HG03095 (cell line): ENCODE measurements at regions not wholly inside any gene's neighbourhood (a gene's known extent, or its start where the extent isn't known, plus 50 kb on each side); places are given as distances from the start of the nearest gene placed in this dataset.
"Not testable (repeated sequence)": the region's sequence is repeated elsewhere in the genome, so short reads cannot be mapped to it uniquely, and the experiment has no call there.

ENCODE experiments used
- ATAC-seq: cut with Tn5 transposase; IDR thresholded peaks from one replicate; pipeline ENCODE4 v1.9.1; 2021; ENCODE audit warnings: moderate library complexity; ENCODE audit not compliant: unreplicated experiment

DNA sequence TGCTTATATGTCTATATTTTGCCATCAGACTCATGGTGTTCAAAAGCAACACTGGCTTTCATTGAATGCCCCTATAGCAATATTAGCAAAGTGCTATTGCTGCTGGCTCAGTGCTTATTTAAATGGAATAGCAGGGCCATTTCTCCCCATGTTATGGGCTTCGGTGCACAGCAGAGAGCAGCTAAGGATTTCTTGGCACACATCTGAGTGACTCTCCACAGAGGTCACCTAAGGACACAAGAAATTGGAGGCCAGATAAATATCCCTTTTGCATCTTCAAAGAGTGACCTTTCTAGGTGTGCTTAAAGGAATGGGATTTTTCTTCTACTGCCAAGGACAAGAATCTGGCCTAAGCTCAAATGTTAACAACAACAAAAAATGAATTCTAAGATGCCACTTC lies 751.8 kb downstream of the CDH11 start:
- ATAC-seq = no peak

DNA sequence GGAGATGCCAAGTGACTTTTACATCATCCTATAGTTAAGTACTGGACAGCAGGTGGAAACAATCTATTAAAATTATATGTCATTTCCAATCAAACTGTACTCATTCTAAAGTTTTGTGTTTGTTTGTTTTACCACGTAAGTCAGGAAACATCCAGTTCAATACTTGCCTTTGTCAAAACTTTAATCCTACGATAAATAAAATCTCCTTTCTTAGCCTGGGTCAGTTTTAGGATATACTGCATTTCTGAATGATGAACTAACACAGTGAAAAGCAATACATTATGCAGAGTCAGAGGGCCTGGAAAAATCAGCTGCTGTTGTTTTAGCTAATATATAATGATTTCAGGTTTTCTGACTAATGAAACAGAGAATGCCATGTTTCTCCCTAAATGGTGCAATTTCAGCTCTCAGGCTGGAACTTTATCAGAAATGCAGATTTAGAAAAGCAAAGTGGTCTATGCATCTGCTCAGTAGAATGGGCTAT lies 756.4 kb downstream of the CDH11 start:
- ATAC-seq = no peak

DNA sequence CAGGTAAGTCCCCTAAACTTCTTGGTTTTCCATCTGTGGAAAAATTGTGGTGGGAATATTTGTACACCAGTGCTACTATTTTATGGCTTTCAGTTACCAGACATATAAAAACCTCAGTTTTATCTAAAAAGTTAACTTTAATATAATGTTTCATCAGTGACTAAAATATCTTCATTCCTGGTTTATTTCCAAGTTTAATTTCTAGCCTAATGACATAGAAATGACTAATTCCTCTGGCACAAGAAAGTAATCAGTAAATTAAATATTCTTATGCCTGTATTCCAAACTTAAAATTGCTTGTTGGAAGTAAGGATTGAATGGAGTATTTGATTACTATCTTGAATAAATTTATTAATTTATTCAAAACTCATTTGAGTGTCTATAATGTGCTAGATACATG lies 757.0 kb downstream of the CDH11 start:
- no peak for ATAC-seq

DNA sequence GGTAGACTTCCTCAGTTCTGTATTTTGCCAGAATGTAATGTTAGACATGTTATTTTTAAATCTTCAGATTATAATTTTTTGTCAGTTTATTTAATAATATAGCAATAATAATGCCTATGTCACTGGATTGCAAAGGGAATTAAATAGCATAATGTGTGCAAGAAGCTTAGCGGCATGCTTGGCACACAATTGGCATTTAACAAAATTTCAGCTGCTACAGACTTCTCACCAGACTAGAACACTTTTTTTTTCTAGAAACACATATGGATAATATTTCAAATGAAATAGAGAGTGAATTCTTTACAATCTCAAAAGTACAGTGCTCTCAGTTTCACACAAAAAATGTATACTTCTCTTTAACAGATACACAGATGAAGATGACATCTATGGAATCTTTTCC lies 757.4 kb downstream of the CDH11 start:
- ATAC-seq = no peak

DNA sequence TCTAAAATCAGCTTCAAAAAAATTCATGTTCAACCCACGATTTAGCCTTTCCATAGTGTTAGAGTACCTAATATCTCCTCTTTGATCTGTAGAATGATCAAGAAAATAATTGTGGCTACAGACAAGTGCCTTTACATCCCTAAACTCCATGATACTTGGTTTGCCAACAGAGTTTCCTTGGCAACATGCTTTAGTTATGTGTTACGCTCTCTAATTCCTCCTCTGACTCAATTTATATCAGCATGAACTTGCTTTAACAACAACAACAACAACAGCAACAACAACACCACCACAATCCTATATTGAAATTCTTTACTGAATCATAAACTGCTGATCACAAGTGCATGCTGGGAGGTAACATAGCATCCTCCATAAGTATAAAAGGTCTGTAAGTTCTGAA lies 757.8 kb downstream of the CDH11 start:
- no peak for ATAC-seq

DNA sequence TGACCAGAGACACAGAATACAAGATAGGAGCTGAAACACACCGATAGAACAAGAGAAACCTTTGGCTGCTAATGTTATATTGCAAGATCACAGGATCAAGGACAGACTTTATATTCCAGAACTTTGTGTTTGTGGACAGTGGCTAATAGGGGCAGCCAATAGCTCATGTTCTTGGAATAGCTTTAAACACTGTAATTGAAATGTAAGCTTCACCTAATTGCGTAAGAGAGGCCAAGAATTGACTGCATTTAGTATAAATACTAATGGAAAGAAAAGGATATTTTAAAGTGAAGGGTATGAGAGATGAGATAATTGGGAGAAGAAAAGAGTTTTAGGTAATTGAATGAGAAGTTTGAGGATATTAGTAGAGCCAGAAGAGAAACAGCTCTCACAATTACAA lies 758.8 kb downstream of the CDH11 start:
- no peak for ATAC-seq

DNA sequence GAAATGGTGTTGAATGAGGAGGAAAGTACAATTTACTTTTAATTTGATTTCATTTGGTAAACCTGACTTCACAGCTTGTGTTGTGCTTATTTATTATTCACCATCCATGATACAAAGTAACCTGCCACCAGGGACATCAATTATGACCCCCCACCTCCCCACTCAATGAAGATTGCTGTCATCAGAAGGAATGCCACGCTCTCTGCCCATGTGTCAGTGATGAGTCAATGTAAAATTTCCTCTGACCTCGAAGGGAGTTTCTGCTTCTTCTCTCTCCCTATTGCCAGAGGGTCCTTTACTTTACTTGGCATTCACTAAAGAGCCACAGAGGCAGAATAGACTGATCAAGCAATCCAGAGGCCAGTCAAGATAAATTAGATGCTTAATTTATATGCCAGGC lies 759.7 kb downstream of the CDH11 start:
- ATAC-seq = no peak

DNA sequence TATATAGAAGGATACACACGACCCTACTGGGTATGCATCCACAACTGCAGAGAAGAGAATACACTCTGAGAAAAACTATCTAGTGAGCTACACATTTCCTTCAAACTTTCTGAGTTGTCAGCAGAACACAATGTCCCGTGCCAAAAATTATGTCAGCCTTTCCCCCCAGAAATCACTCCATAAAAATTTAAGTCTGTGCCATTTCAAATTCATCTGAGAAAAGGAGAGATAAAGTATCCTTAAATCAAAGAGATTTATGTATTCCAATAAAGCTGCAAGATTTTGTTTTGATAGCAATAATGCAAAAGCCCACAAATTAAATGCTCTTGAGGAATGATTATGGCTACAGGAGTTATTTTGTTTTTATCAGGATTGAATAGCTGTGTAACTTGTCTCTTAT lies 760.1 kb downstream of the CDH11 start:
- ATAC-seq = no peak

DNA sequence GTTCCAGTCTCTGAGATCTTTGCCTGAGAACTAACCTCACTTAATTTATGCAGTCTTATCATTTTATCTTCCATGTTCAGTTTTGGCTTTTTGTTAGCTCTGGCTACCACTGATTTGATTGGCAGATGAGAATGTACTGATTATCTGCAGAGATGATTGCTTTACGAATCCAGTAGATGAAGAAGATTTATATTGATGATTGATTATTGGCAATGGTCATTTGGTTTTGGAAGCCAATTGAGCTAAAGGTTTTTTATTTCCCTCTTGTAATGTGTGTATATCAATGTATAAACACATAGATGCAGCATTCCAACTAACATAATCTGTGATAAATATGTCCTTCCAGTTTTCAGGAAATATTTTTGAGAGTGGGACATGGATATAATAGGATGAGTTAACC lies 763.6 kb downstream of the CDH11 start:
- no peak for ATAC-seq

DNA sequence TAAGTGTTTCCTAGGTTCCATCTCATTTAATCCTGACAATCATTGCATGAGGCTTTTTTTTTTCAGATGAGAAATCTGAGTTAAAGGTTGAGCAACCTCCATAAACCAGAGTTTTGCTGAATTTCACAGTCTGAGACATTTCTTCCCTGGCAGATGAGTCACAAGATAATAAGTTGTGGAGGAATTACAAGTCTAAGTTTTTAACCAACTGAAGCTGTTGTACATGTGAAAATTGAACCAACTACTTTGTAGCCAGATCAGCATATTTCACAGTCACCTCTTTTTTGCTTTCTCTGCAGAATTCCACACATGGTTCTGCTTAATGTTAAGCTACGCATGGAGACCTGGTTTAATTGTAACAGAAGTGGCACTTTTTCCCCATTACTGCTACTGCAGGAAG lies 765.6 kb downstream of the CDH11 start:
- ATAC-seq = no peak

DNA sequence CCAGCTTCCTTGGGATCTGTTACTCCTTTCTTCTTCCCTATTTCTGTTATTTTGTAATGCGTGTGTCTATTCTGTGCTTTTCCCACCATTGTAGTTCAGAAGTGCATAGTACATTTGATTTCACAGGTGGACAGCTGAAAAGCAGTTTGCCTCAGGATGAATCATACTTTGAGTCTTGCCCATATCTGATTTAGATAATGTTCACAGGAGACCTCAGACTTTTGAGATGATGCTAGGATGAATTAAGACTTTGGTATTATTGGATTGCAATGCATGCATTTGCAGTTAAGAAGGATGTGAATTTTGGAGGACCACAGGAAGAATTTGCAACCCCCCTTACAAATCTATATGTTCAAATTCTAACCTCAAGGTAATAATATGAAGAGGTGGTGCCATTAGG lies 769.6 kb downstream of the CDH11 start:
- ATAC-seq = no peak

DNA sequence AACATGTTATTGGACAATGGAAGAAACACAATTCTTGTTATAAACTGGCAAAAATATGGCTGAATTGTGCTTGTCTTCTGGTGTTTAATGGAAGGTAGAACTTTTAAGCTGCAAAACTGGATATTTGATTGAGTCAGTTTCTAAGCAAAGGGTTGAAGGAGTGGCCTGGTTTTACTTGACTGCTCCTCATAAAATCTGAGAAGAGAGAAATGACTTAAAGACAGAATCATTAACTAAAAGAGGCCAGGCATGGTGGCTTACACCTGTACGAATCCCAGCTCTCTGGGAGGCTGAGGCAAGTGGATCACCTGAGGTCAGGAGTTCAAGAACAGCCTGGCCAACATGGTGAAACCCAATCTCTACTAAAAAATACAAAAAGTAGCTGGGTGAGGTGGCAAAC lies 770.7 kb downstream of the CDH11 start:
- ATAC-seq = no peak

DNA sequence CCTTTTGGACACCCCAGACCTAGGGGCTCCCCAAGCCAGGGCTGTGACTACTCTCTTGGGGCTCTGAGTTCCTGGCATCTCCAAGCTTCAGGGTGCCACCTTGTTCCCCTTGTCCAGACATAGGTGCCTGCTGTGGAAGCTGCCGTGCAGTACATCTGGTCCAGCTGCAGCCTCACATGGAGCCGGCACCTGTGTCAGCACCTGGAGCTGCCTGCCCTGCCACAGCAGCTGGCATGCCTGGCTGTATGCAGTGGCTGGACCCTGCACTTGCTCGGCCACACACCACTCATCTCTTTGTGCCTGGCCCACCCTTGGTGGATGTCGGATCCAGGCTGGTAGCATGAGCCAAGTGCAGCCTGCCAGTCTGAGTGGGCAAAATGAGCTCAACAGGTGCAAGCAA lies 775.8 kb downstream of the CDH11 start:
- ATAC-seq = no peak

DNA sequence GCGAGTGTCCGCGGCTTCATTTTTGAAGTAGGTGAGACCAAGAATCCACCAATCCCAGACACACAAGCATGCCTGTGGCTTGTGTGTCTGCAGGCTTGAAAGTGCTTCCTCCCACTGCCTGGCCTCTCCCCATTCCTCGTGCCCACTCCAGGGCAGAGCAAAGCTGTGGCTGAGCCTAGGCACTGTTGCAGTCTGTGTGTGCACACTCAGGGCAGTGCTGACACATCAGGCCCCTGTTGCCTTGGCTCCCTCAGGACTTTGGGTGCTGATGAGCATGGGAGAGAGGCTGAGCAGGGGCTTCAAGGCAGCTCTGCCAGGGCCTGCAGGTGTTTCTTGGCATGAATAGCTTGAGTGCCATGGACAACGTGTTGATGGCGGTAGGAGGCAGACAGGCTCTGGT lies 776.7 kb downstream of the CDH11 start:
- no peak for ATAC-seq

DNA sequence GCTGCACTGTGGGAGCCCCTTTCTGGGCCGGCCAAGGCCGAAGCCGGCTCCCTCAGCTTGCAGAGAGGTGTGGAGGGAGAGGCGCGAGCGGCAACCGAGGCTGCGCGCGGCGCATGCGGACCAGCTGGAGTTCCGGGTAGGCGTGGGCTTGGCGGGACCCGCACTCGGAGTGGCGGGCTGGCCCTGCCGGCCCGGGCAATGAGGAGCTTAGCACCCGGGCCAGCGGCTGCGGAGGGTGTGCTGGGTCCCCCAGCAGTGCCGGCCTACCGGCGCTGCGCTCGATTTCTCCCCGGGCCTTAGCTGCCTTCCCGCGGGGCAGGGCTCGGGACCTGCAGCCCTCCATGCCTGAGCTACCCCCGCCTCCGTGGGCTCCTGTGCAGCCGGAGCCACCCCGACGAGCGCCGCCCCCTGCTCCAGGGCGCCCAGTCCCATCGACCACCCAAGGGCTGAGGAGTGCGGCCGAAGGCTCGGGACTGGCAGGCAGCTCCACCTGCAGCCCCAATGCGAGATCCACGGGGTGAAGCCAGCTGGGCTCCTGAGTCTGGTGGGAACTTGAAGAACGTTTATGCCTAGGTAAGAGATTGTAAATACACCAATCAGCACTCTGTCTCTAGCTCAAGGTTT lies 777.9 kb downstream of the CDH11 start:
- ATAC-seq = not testable (repeated sequence)

DNA sequence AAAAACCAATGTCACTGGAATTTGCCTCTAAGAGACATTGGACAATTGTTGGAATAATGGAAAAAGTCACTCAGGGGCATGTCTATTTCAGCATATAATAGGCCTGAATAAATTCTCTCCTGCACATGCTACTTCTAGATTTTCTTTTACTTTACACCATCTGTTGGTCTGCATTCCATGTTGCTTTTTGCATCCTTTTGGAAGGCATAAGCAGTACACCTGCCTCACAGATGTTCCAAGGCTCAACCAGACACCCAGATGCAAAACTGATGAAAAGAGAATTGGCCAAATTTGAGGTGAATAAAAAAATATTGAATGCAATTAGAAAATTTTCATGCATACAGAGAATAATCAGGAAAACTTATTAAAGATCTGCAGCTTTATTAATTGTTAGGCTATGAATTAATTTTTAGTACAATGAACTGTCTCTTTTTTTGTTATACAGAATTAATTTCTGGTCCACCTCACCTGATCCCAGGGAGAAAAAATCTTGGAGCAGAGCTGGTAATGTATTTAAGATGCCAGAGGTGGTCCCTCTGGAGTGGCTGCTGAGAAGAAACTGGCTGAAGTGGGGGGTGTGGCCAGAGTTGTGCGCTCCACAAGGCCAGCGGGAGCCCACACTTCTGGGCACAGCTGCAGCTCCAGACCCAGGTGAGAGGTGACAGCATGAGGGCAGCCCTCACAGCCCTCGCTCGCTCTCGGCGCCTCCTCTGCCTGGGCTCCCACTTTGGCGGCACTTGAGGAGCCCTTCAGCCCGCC lies 778.6 kb downstream of the CDH11 start:
- no peak for ATAC-seq

DNA sequence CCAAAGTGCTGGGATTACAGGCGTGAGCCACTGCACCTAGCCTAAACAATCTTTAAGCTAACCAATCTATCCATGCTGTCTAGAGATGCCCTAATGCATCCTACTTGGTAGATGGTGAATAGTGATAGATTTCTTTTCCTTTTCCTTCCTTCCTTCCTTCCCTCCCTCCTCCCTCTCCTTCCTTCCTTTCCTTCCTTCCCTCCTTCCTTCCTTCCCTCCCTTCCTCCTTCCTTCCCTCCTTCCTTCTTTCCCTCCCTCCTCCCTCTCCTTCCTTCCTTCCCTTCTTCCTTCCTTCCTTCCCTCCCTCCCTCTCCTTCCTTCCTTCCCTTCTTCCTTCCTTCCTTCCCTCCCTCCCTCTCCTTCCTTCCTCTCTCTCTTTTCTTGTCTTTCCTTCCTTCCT lies 780.5 kb downstream of the CDH11 start:
- not testable (repeated sequence) for ATAC-seq

DNA sequence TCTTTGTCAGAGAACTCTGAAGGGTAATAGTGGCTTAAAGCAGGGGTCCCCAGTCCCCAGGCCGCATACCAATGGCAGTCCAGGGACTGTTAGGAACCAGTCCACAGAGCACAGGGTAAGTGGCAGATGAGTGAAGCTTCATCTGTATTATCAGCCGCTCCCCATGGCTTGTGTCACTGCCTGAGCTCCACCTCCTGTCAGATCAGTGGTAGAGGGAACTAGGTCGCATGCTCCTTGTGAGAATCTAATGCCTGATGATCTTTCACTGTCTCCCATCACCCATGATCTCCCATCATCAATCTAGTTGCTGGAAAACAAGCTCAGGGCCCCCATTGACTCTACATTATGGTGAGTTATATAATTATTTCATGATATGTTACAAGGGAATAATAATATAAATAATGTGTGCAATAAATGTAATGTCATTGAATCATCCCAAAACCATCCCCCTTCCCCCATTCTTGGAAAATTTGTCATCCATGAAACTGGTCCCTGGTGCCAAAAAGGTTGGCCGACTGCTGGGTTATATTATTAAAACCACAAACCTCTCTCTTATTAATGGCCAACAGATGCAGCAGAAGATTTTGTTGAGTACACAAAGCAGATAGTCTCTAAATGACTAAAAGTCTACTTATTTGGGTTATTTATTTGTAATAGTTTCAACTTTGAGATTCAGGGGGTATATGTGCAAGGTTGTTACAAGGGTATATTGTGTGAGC lies 782.7 kb downstream of the CDH11 start:
- ATAC-seq = no peak

DNA sequence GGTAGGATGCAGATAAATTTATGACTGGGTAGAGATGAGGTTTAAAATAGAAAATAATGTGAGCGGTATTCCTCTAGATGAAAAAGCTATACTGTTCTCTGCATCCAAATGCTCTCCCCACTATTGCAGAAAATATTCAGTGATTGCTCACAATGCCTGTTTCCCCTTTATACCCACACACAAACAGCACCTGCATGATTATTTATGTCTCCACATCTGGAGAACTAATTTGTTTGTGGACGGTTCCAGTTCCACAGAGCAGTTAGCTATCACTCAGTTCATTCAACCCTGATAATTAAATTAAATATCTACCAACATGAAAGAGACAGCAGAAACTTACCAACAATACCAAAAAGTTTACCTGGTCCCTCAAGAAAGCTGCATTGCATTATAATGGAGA lies 800.0 kb downstream of the CDH11 start:
- no peak for ATAC-seq

DNA sequence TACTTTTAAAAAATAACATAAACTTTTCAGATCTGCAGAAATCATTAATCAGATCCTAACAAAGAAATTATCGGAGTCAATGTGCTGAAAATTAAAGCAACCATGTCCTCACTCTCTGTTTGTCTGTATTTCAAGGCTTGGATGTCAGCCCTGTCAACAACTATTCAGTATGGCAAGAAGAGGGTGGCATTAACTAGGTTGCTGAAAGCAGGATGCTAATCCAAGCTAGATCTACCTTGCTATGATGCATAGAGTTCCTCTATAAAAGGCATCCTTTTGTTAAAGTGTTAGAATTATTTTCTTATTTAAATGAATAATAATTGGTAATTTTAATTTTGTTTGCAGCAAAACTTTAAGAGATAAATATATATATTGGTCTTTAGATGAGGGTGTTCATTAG lies 800.8 kb downstream of the CDH11 start:
- ATAC-seq = no peak

DNA sequence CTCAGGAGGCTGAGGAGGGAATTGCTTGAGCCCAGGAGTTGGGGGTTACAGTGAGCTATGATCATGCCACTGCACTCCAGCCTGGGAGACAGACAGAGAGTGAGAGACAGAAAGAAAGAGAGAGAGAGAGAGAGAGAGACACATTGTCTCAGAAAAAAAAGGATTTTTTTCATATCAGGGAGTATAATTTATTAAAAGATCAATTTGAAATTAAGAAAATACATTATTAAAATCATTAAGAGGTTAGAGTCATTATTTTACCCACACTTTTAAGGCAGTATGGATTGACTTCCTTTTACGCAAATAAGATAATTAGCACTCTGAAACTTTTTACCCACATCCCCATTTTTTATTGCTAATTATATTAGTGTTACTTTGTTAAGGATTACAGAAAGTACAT lies 804.3 kb downstream of the CDH11 start:
- ATAC-seq = no peak

DNA sequence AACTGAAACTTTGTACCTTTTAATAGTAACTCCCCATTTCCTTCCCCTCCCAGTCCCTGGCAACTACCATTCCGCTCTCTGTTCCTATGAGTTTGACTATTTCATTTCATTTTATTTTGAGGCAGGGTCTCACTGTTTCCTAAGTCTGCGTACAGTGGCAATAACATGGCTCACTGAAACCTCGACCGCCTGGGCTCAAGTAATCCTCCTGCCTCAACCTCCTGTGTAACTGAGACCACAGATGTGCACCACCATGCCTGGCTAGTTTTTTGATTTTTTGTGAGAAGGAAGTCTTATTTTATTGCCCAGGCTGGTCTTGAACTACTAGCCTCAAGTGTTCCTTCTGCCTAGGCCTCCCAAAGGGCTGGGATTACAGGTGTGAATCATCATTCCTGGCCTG lies 808.1 kb downstream of the CDH11 start:
- no peak for ATAC-seq
